Neuronal stem cell (in vitro differentiated cells): ENCODE measurements at regions not wholly inside any gene's neighbourhood (a gene's known extent, or its start where the extent isn't known, plus 50 kb on each side); places are given as distances from the start of the nearest gene placed in this dataset.

Experiments
- DNase-seq: peaks from one replicate; pipeline ENCODE4 v3.0.0-alpha.2; 2013; ENCODE audit warnings: low spot score
- H2AFZ ChIP-seq: one replicate; pipeline ENCODE4 v1.6.1; 2013; ENCODE audit warnings: mild to moderate bottlenecking, low read length, inconsistent platforms
- H2AK5ac ChIP-seq: 2 replicates; pipeline ENCODE4 v1.6.1; 2013; ENCODE audit warnings: low read depth, mild to moderate bottlenecking, inconsistent platforms, low read length, moderate library complexity, mixed read lengths
- H2BK120ac ChIP-seq: 2 replicates; pipeline ENCODE4 v1.6.1; 2013; ENCODE audit warnings: low read depth, mild to moderate bottlenecking, inconsistent platforms, low read length, moderate library complexity, mixed read lengths
- H2BK12ac ChIP-seq: one replicate; pipeline ENCODE4 v1.6.1; 2013; ENCODE audit warnings: low read length, inconsistent platforms
- H2BK15ac ChIP-seq: 2 replicates; pipeline ENCODE4 v1.6.1; 2013; ENCODE audit warnings: mild to moderate bottlenecking, low read length, inconsistent platforms, mixed read lengths
- H2BK5ac ChIP-seq: one replicate; pipeline ENCODE4 v1.6.1; 2013; ENCODE audit warnings: inconsistent platforms, mild to moderate bottlenecking, low read length, moderate library complexity
- H3K14ac ChIP-seq: one replicate; pipeline ENCODE4 v1.6.1; 2013; ENCODE audit warnings: low read length, inconsistent platforms
- H3K18ac ChIP-seq: 2 replicates; pipeline ENCODE4 v1.6.1; 2013; ENCODE audit warnings: low read length, inconsistent platforms
- H3K23ac ChIP-seq: 2 replicates; pipeline ENCODE4 v1.6.1; 2013; ENCODE audit warnings: low read depth, mild to moderate bottlenecking, mixed read lengths, low read length, inconsistent platforms; ENCODE audit not compliant: poor library complexity
- H3K27ac ChIP-seq: replicated peaks from 3 replicates; pipeline ENCODE4 v1.5.1; 2013; ENCODE audit warnings: low read length, inconsistent platforms
- H3K27me3 ChIP-seq, 3 experiments: 2 replicates each; pipeline ENCODE4 v1.6.1; 2013; ENCODE audit warnings: low read length in 3 of 3, mild to moderate bottlenecking in 2 of 3, inconsistent platforms in 1 of 3, low read depth in 1 of 3, mixed read lengths in 1 of 3, moderate library complexity in 1 of 3; ENCODE audit not compliant: control insufficient read depth in 3 of 3, insufficient read depth in 3 of 3
- H3K36me3 ChIP-seq, 2 donors: replicated peaks in 1 of 2; 2 replicates each; pipeline ENCODE4 v1.6.1; 2013; ENCODE audit warnings: low read length in 2 of 2; ENCODE audit not compliant: control insufficient read depth in 2 of 2, insufficient read depth in 2 of 2
- H3K4ac ChIP-seq: 2 replicates; pipeline ENCODE4 v1.6.1; 2013; ENCODE audit warnings: inconsistent platforms, mild to moderate bottlenecking, low read length, moderate library complexity
- H3K4me1 ChIP-seq, 2 donors: 1 replicate in 1 of 2; 2 replicates in 1 of 2; pipeline ENCODE4 v1.6.1; 2013; ENCODE audit warnings: low read length in 2 of 2, low read depth in 1 of 2; ENCODE audit not compliant: control insufficient read depth in 2 of 2, insufficient read depth in 1 of 2
- H3K4me2 ChIP-seq: one replicate; pipeline ENCODE4 v1.6.1; 2013; ENCODE audit warnings: mild to moderate bottlenecking, low read length, inconsistent platforms; ENCODE audit not compliant: insufficient read depth, poor library complexity, severe bottlenecking
- H3K4me3 ChIP-seq, 2 donors: 2 replicates each; pipeline ENCODE4 v1.5.1; 2013; ENCODE audit warnings: low read length in 2 of 2, mild to moderate bottlenecking in 2 of 2, inconsistent platforms in 1 of 2, moderate library complexity in 1 of 2
- H3K79me1 ChIP-seq: one replicate; pipeline ENCODE4 v1.6.1; 2013; ENCODE audit warnings: low read depth, mild to moderate bottlenecking, inconsistent platforms, low read length, moderate library complexity
- H3K9ac ChIP-seq: one replicate; pipeline ENCODE4 v1.6.1; 2013; ENCODE audit warnings: mild to moderate bottlenecking, low read depth, low read length, inconsistent platforms; ENCODE audit not compliant: poor library complexity
- H3K9me3 ChIP-seq, 2 donors: replicated peaks in 1 of 2; 2 replicates each; pipeline versions ENCODE3 to v1.6.1; 2013; ENCODE audit warnings: low read length in 2 of 2, mild to moderate bottlenecking in 2 of 2, inconsistent platforms in 1 of 2, low read depth in 1 of 2, mixed read lengths in 1 of 2, moderate library complexity in 1 of 2; ENCODE audit not compliant: control insufficient read depth in 2 of 2, insufficient read depth in 1 of 2
- H4K8ac ChIP-seq: one replicate; pipeline ENCODE4 v1.6.1; 2013; ENCODE audit warnings: low read depth, mild to moderate bottlenecking, inconsistent platforms, low read length, moderate library complexity
- H4K91ac ChIP-seq: one replicate; pipeline ENCODE4 v1.6.1; 2013; ENCODE audit warnings: low read length, low read depth, mild to moderate bottlenecking, inconsistent platforms; ENCODE audit not compliant: poor library complexity
- WGBS, 2 donors: extraction: QIAGEN DNeasy Blood & Tissue Kit; methylation state at CpG; one replicate each; pipeline ENCODE4 v1.1.7; 2013; ENCODE audit warnings: missing lambda C conversion rate in 2 of 2, mixed read lengths in 1 of 2; ENCODE audit not compliant: insufficient read length in 2 of 2, insufficient replicate concordance in 1 of 2; ENCODE audit errors: extremely low coverage in 2 of 2; 5-methylcytosine and 5-hydroxymethylcytosine counted together

GRCh38 chr2:6148882-6149281 lies 456.7 kb downstream of the SOX11 start:
- no peak overlapping the region for H2BK5ac ChIP-seq
- no peak overlapping the region for H2AK5ac ChIP-seq
- no peak overlapping the region for H3K9ac ChIP-seq
- no peak overlapping the region for H2BK15ac ChIP-seq
- H4K8ac ChIP-seq: no peak overlapping the region
- no peak overlapping the region for H3K4ac ChIP-seq
- peaks cover 0 to 2% of the 10 kb centered on the region in 2 donors for H3K4me1 ChIP-seq
- H3K4me2 ChIP-seq: no peak overlapping the region
- H3K9me3 ChIP-seq: peaks cover 2 to 3% of the 10 kb centered on the region in 2 donors
- no peaks in the 10 kb centered on the region for H3K36me3 ChIP-seq
- H3K27ac ChIP-seq: no peak overlapping the region
- no peaks in the 10 kb centered on the region for H3K79me1 ChIP-seq
- WGBS, 2 donors: no CpG with 5 or more reads among the region's 1 CpG
- H2BK120ac ChIP-seq: no peak overlapping the region
- no peak overlapping the region for H2BK12ac ChIP-seq
- no peak overlapping the region for H3K4me3 ChIP-seq
- DNase-seq: no peak
- no peak overlapping the region for H3K18ac ChIP-seq
- no peak overlapping the region for H2AFZ ChIP-seq
- H3K23ac ChIP-seq: no peak overlapping the region
- no peaks in the 10 kb centered on the region for H3K27me3 ChIP-seq
- H4K91ac ChIP-seq: no peak overlapping the region
- no peak overlapping the region for H3K14ac ChIP-seq

- no peak overlapping the region for H3K4me2 ChIP-seq
- H3K23ac ChIP-seq: no peak overlapping the region
- WGBS, 2 donors: no CpG with 5 or more reads among the region's 3 CpGs
- H3K4me1 ChIP-seq: peaks cover 11 to 16% of the 10 kb centered on the region in 2 donors
- no peak overlapping the region for H2AK5ac ChIP-seq
- peak overlapping the region; percentile 65 for H2AFZ ChIP-seq
- H3K4ac ChIP-seq: no peak overlapping the region
- H3K14ac ChIP-seq: no peak overlapping the region
- H2BK12ac ChIP-seq: no peak overlapping the region
- no peak for DNase-seq
- no peak overlapping the region for H3K18ac ChIP-seq
- H3K79me1 ChIP-seq: no peaks in the 10 kb centered on the region
- no peak overlapping the region for H3K27ac ChIP-seq
- no peak overlapping the region for H4K8ac ChIP-seq
- no peak overlapping the region for H2BK15ac ChIP-seq
- no peak overlapping the region for H2BK120ac ChIP-seq
- H2BK5ac ChIP-seq: no peak overlapping the region
- peak overlapping the region in 1 of 2 donors; percentile 30 for H3K4me3 ChIP-seq
- no peak overlapping the region for H4K91ac ChIP-seq
- H3K9ac ChIP-seq: no peak overlapping the region
- no peaks in the 10 kb centered on the region for H3K27me3 ChIP-seq
- H3K9me3 ChIP-seq: peaks cover 0 to 4% of the 10 kb centered on the region in 2 donors
- H3K36me3 ChIP-seq: no peaks in the 10 kb centered on the region
Observed at GRCh38 chr2:6159606-6160005, 467.4 kb downstream of the SOX11 start.

GRCh38 chr2:6163932-6164331 lies 471.7 kb downstream of the SOX11 start:
- Histone ChIP-seq H2BK5ac (no peak overlapping the region), H3K27me3 (no peaks in the 10 kb centered on the region), H2AFZ (peak overlapping the region; percentile 64), H3K9ac (no peak overlapping the region), H3K4me3 (no peak overlapping the region), H3K4me1 (peaks cover 6 to 12% of the 10 kb centered on the region in 2 donors), H3K4me2 (no peak overlapping the region), H2BK15ac (no peak overlapping the region), H2BK12ac (no peak overlapping the region), H3K36me3 (no peaks in the 10 kb centered on the region), H3K9me3 (peaks cover 0 to 4% of the 10 kb centered on the region in 2 donors), H3K27ac (no peak overlapping the region), H3K23ac (no peak overlapping the region), H2BK120ac (no peak overlapping the region), H3K79me1 (no peaks in the 10 kb centered on the region), H4K8ac (no peak overlapping the region), H2AK5ac (no peak overlapping the region), H3K14ac (no peak overlapping the region), H4K91ac (no peak overlapping the region), H3K4ac (no peak overlapping the region), H3K18ac (peak overlapping the region; percentile 20)
- no peak for DNase-seq
- WGBS, 2 donors: no CpG with 5 or more reads among the region's 7 CpGs

GRCh38 chr2:6164986-6165747 lies 473.0 kb downstream of the SOX11 start:
- H4K91ac ChIP-seq: no peak overlapping the region
- H3K4me1 ChIP-seq: peaks cover 1 to 6% of the 10 kb centered on the region in 2 donors
- H3K4ac ChIP-seq: no peak overlapping the region
- H2AK5ac ChIP-seq: no peak overlapping the region
- H3K4me2 ChIP-seq: no peak overlapping the region
- no CpG with 5 or more reads among the region's 11 CpGs for WGBS, 2 donors
- no peak overlapping the region for H3K9ac ChIP-seq
- H2AFZ ChIP-seq: peak overlapping the region; percentile 64
- no peak overlapping the region for H3K18ac ChIP-seq
- H3K4me3 ChIP-seq: no peak overlapping the region
- H2BK120ac ChIP-seq: no peak overlapping the region
- DNase-seq: no peak
- no peaks in the 10 kb centered on the region for H3K36me3 ChIP-seq
- no peaks in the 10 kb centered on the region for H3K79me1 ChIP-seq
- H2BK5ac ChIP-seq: no peak overlapping the region
- no peak overlapping the region for H2BK12ac ChIP-seq
- H3K27me3 ChIP-seq: no peaks in the 10 kb centered on the region
- no peak overlapping the region for H3K14ac ChIP-seq
- H2BK15ac ChIP-seq: no peak overlapping the region
- no peak overlapping the region for H3K23ac ChIP-seq
- H3K9me3 ChIP-seq: peaks cover 0 to 4% of the 10 kb centered on the region in 2 donors
- H4K8ac ChIP-seq: no peak overlapping the region
- no peak overlapping the region for H3K27ac ChIP-seq
